HUES64 (cell line): ENCODE measurements at regions not wholly inside any gene's neighbourhood (a gene's known extent, or its start where the extent isn't known, plus 50 kb on each side); places are given as distances from the start of the nearest gene placed in this dataset.

Experiments
- H3K27ac ChIP-seq: 2 replicates; pipeline ENCODE4 v1.7.0; 2013; ENCODE audit warnings: low read depth, low read length, inconsistent platforms
- H3K27me3 ChIP-seq: 2 replicates; pipeline ENCODE4 v1.6.1; 2013; ENCODE audit warnings: mild to moderate bottlenecking, low read length; ENCODE audit not compliant: insufficient read depth
- H3K36me3 ChIP-seq: 2 replicates; pipeline ENCODE4 v1.6.1; 2013; ENCODE audit warnings: mild to moderate bottlenecking, low read length; ENCODE audit not compliant: insufficient read depth
- H3K4me1 ChIP-seq: 2 replicates; pipeline ENCODE4 v1.6.1; 2013; ENCODE audit warnings: mild to moderate bottlenecking, low read length, moderate library complexity; ENCODE audit not compliant: insufficient read depth
- H3K4me3 ChIP-seq: 2 replicates; pipeline ENCODE4 v1.5.1; 2013; ENCODE audit warnings: mild to moderate bottlenecking, low read length, moderate library complexity
- H3K9ac ChIP-seq: 2 replicates; pipeline ENCODE4 v1.6.1; 2013; ENCODE audit warnings: mild to moderate bottlenecking, low read depth, low read length
- H3K9me3 ChIP-seq: 2 replicates; pipeline ENCODE4 v1.6.1; 2013; ENCODE audit warnings: low read depth, low read length; ENCODE audit not compliant: insufficient read depth
- WGBS: fragments of 150-250, 120-280 bp; methylation state at CpG from one replicate; pipeline ENCODE4 v1.1.7; 2013; ENCODE audit warnings: missing lambda C conversion rate; 5-methylcytosine and 5-hydroxymethylcytosine counted together

GRCh38 chr9:7342736-7343135 is 456.8 kb downstream of the DMAC1 start:
- Histone ChIP-seq H3K4me3 (no peak overlapping the region), H3K27ac (no peak overlapping the region), H3K36me3 (no peaks in the 10 kb centered on the region), H3K9ac (no peak overlapping the region), H3K4me1 (no peaks in the 10 kb centered on the region), H3K9me3 (no peaks in the 10 kb centered on the region), H3K27me3 (no peaks in the 10 kb centered on the region)
- 94% methylated on average over 5 of the region's 5 CpGs for WGBS

- H3K27ac ChIP-seq: no peak overlapping the region
- 87% methylated on average over 1 of the region's 1 CpG for WGBS
Measured at GRCh38 chr9:7342229-7342628, 457.3 kb downstream of the DMAC1 start.

GRCh38 chr9:7341571-7341970 is 458.0 kb downstream of the DMAC1 start:
- no peaks in the 10 kb centered on the region for H3K9me3 ChIP-seq
- no peaks in the 10 kb centered on the region for H3K27me3 ChIP-seq
- H3K27ac ChIP-seq: no peak overlapping the region
- no peaks in the 10 kb centered on the region for H3K36me3 ChIP-seq
- no peaks in the 10 kb centered on the region for H3K4me1 ChIP-seq
- WGBS: 100% methylated on average over 1 of the region's 1 CpG
- no peak overlapping the region for H3K9ac ChIP-seq
- no peak overlapping the region for H3K4me3 ChIP-seq

More at GRCh38 chr9:7342229-7342628, 457.3 kb downstream of the DMAC1 start:
- Histone ChIP-seq H3K36me3 (no peaks in the 10 kb centered on the region), H3K27me3 (no peaks in the 10 kb centered on the region), H3K9me3 (no peaks in the 10 kb centered on the region), H3K9ac (no peak overlapping the region), H3K4me1 (no peaks in the 10 kb centered on the region), H3K4me3 (no peak overlapping the region)

GRCh38 chr9:7340451-7340850 is 459.1 kb downstream of the DMAC1 start:
- Histone ChIP-seq H3K27me3 (no peaks in the 10 kb centered on the region), H3K9me3 (no peaks in the 10 kb centered on the region), H3K36me3 (no peaks in the 10 kb centered on the region), H3K4me3 (no peak overlapping the region), H3K9ac (no peak overlapping the region), H3K27ac (no peak overlapping the region), H3K4me1 (no peaks in the 10 kb centered on the region)
- 60% methylated on average over 2 of the region's 2 CpGs for WGBS

GRCh38 chr9:7338586-7339281 is 460.8 kb downstream of the DMAC1 start:
- Histone ChIP-seq H3K9me3 (no peaks in the 10 kb centered on the region), H3K27me3 (no peaks in the 10 kb centered on the region), H3K27ac (no peak overlapping the region), H3K36me3 (no peaks in the 10 kb centered on the region), H3K4me3 (no peak overlapping the region), H3K4me1 (no peaks in the 10 kb centered on the region), H3K9ac (no peak overlapping the region)
- 83% methylated on average over 5 of the region's 6 CpGs for WGBS

GRCh38 chr9:7336356-7337065 is 463.1 kb downstream of the DMAC1 start:
- no peaks in the 10 kb centered on the region for H3K4me1 ChIP-seq
- H3K9ac ChIP-seq: no peak overlapping the region
- H3K4me3 ChIP-seq: no peak overlapping the region
- no peaks in the 10 kb centered on the region for H3K9me3 ChIP-seq
- no peak overlapping the region for H3K27ac ChIP-seq
- no peaks in the 10 kb centered on the region for H3K27me3 ChIP-seq
- no peaks in the 10 kb centered on the region for H3K36me3 ChIP-seq
- 72% methylated on average over 1 of the region's 2 CpGs for WGBS

GRCh38 chr9:7333719-7334118 is 465.9 kb downstream of the DMAC1 start:
- no peak overlapping the region for H3K4me3 ChIP-seq
- WGBS: no CpG with 5 or more reads among the region's 1 CpG

GRCh38 chr9:7332780-7333179 is 466.8 kb downstream of the DMAC1 start:
- H3K9me3 ChIP-seq: no peaks in the 10 kb centered on the region
- no peaks in the 10 kb centered on the region for H3K4me1 ChIP-seq
- H3K9ac ChIP-seq: no peak overlapping the region
- H3K27ac ChIP-seq: no peak overlapping the region
- no peak overlapping the region for H3K4me3 ChIP-seq
- H3K27me3 ChIP-seq: no peaks in the 10 kb centered on the region
- H3K36me3 ChIP-seq: no peaks in the 10 kb centered on the region

More at GRCh38 chr9:7333719-7334118, 465.9 kb downstream of the DMAC1 start:
- H3K27ac ChIP-seq: no peak overlapping the region
- H3K36me3 ChIP-seq: no peaks in the 10 kb centered on the region
- H3K27me3 ChIP-seq: no peaks in the 10 kb centered on the region
- no peak overlapping the region for H3K9ac ChIP-seq
- H3K4me1 ChIP-seq: no peaks in the 10 kb centered on the region
- no peaks in the 10 kb centered on the region for H3K9me3 ChIP-seq

- Histone ChIP-seq H3K36me3 (no peaks in the 10 kb centered on the region), H3K27ac (no peak overlapping the region), H3K4me1 (no peaks in the 10 kb centered on the region), H3K27me3 (no peaks in the 10 kb centered on the region), H3K9me3 (no peaks in the 10 kb centered on the region), H3K4me3 (no peak overlapping the region), H3K9ac (no peak overlapping the region)
Measured at GRCh38 chr9:7328453-7328852, 471.1 kb downstream of the DMAC1 start.

- no peak overlapping the region for H3K27ac ChIP-seq
- H3K36me3 ChIP-seq: no peaks in the 10 kb centered on the region
- H3K4me3 ChIP-seq: no peak overlapping the region
- H3K27me3 ChIP-seq: no peaks in the 10 kb centered on the region
- H3K9me3 ChIP-seq: no peaks in the 10 kb centered on the region
- no peaks in the 10 kb centered on the region for H3K4me1 ChIP-seq
- no peak overlapping the region for H3K9ac ChIP-seq
- WGBS: 100% methylated on average over 1 of the region's 1 CpG
Measured at GRCh38 chr9:7325995-7326394, 473.6 kb downstream of the DMAC1 start.

GRCh38 chr9:7324152-7324598 is 475.4 kb downstream of the DMAC1 start:
- Histone ChIP-seq H3K9ac (no peak overlapping the region), H3K27ac (no peak overlapping the region), H3K4me3 (no peak overlapping the region), H3K9me3 (no peaks in the 10 kb centered on the region), H3K36me3 (no peaks in the 10 kb centered on the region), H3K27me3 (no peaks in the 10 kb centered on the region), H3K4me1 (no peaks in the 10 kb centered on the region)
- 97% methylated on average over 3 of the region's 3 CpGs for WGBS
